GM12878 (cell line): ENCODE measurements at regions not wholly inside any gene's neighbourhood (a gene's known extent, or its start where the extent isn't known, plus 50 kb on each side); places are given as distances from the start of the nearest gene placed in this dataset.

Experiments used
- ATAC-seq: fragments of 200-7000 bp; cut with Tn5 transposase; 3 replicates; pipeline ENCODE4 v1.9.1; 2020; ENCODE audit warnings: mild to moderate bottlenecking, moderate library complexity
- BruUV-seq: library from RNA; stranded (reverse); fragments of 400-500 nt; replicated peaks from 2 replicates; lab custom pipeline; 2021; lab: Mats Ljungman, UMichigan
- CTCF ChIA-PET: fragments of 300-600 bp; sonication (Branson Sonifier 250); formaldehyde crosslinking; extraction: SDS; loops from one replicate; lab custom pipeline; 2021; ENCODE audit warnings: inconsistent platforms; lab: Yijun Ruan, JAX
- POLR2A ChIA-PET: fragments of 350-600 bp; formaldehyde crosslinking; extraction: SDS; loops from one replicate; lab custom pipeline; 2021; ENCODE audit warnings: inconsistent platforms; lab: Charles Lee
- RAD21 ChIA-PET: fragments of 300-600 bp; sonication (Branson Sonifier 250); formaldehyde crosslinking; loops from one replicate; lab custom pipeline; 2023; ENCODE audit warnings: antibody characterized with exemption; ENCODE audit not compliant: unreplicated experiment; lab: Charles Lee
- SMC1A ChIA-PET: fragments of 300-600 bp; sonication (Branson Sonifier 250); formaldehyde crosslinking; loops from one replicate; lab custom pipeline; 2023; ENCODE audit not compliant: unreplicated experiment, uncharacterized antibody; lab: Charles Lee
- DNase-seq: peaks from one replicate; pipeline ENCODE4 v3.0.0-alpha.2; 2011; ENCODE audit warnings: low read depth, low spot score
- FAIRE-seq: peaks from 3 replicates; lab custom pipeline; 2011; peaks lifted over from hg19 to GRCh38; lab: Jason Lieb, UNC
- H2AFZ ChIP-seq: 2 replicates; pipeline ENCODE4 v1.6.0; 2011; ENCODE audit warnings: low read depth, low read length, control low read depth; ENCODE audit not compliant: control insufficient read depth
- H3K27ac ChIP-seq: 2 replicates; pipeline ENCODE4 v1.5.1; 2011; ENCODE audit warnings: control low read depth; ENCODE audit not compliant: control insufficient read depth, insufficient read depth
- H3K27me3 ChIP-seq, 2 experiments: replicated peaks in 1 of 2; 2 replicates each; pipeline versions ENCODE4 v1.6.0 to v1.6.1; 2011; ENCODE audit warnings: low read length in 1 of 2; ENCODE audit not compliant: control insufficient read depth in 2 of 2, insufficient read depth in 2 of 2
- H3K36me3 ChIP-seq, 2 experiments: 2 replicates each; pipeline ENCODE4 v1.5.1; 2011; ENCODE audit warnings: low read length in 1 of 2; ENCODE audit not compliant: control insufficient read depth in 2 of 2, insufficient read depth in 2 of 2
- H3K4me1 ChIP-seq: 2 replicates; pipeline ENCODE4 v1.6.1; 2011; ENCODE audit warnings: mild to moderate bottlenecking, low read length, moderate library complexity, mixed read lengths; ENCODE audit not compliant: control insufficient read depth, insufficient read depth
- H3K4me2 ChIP-seq: 2 replicates; pipeline ENCODE4 v1.6.0; 2011; ENCODE audit warnings: control low read depth; ENCODE audit not compliant: control insufficient read depth, insufficient read depth
- H3K4me3 ChIP-seq: fragments of 200-600 bp; sonication (generic); 2 replicates; pipeline ENCODE4 v1.5.1; 2016
- H3K79me2 ChIP-seq: 2 replicates; pipeline ENCODE4 v1.6.0; 2011; ENCODE audit warnings: low read length; ENCODE audit not compliant: control insufficient read depth, insufficient read depth
- H3K9ac ChIP-seq: 2 replicates; pipeline ENCODE4 v1.8.0; 2011; ENCODE audit warnings: low read length, control low read depth, mixed read lengths; ENCODE audit not compliant: control insufficient read depth, insufficient read depth
- H3K9me3 ChIP-seq: replicated peaks from 3 replicates; pipeline ENCODE4 v1.5.1; 2011; ENCODE audit warnings: mild to moderate bottlenecking, low read length; ENCODE audit not compliant: control insufficient read depth, insufficient read depth
- H4K20me1 ChIP-seq: 2 replicates; pipeline ENCODE4 v1.6.0; 2011; ENCODE audit not compliant: control insufficient read depth, insufficient read depth
- CEBPB ChIP-seq, 2 experiments: fragments of 150-350 bp in 1 of 2; IDR thresholded peaks; 2 replicates each; pipeline ENCODE4 v1.6.1; 2012 to 2014; ENCODE audit warnings: low read depth in 2 of 2, low read length in 2 of 2, borderline replicate concordance in 1 of 2, inconsistent platforms in 1 of 2
- HDGF ChIP-seq: fragments of 450-650 bp; IDR thresholded peaks from 2 replicates; pipeline ENCODE4 v1.6.1; 2016; ENCODE audit warnings: antibody characterized with exemption
- MEF2A ChIP-seq: IDR thresholded peaks from 2 replicates; pipeline ENCODE4 v1.6.1; 2011; ENCODE audit warnings: low read depth, mild to moderate bottlenecking, low read length, moderate library complexity; ENCODE audit not compliant: insufficient read depth
- MYC ChIP-seq: IDR thresholded peaks from 2 replicates; pipeline ENCODE4 v1.6.1; 2011; ENCODE audit warnings: mild to moderate bottlenecking, low read length, moderate library complexity, inconsistent platforms; ENCODE audit not compliant: insufficient read depth, insufficient replicate concordance, insufficient read length, severe bottlenecking
- SPI1 ChIP-seq: IDR thresholded peaks from 2 replicates; pipeline ENCODE4 v1.6.1; 2011; ENCODE audit warnings: low read depth, mild to moderate bottlenecking, low read length, moderate library complexity, borderline replicate concordance; ENCODE audit not compliant: insufficient read depth
- TAF1 ChIP-seq: IDR thresholded peaks from 2 replicates; pipeline ENCODE4 v1.6.1; 2011; ENCODE audit warnings: mild to moderate bottlenecking, low read depth, low read length, borderline replicate concordance
- WRNIP1 ChIP-seq: IDR thresholded peaks from 2 replicates; pipeline ENCODE4 v1.6.1; 2011; ENCODE audit warnings: low read depth, low read length, improper control_type of control experiment, borderline replicate concordance
- ZBED1 ChIP-seq: IDR thresholded peaks from 2 replicates; pipeline ENCODE4 v1.6.1; 2016; ENCODE audit warnings: borderline replicate concordance
- ZSCAN29 ChIP-seq: fragments of 450-650 bp; IDR thresholded peaks from 2 replicates; pipeline ENCODE4 v1.6.1; 2017; ENCODE audit warnings: mild to moderate bottlenecking, moderate library complexity
- WGBS: methylation state at CpG from one replicate; pipeline ENCODE4 v1.1.6; 2016; ENCODE audit warnings: low lambda C conversion rate; ENCODE audit not compliant: insufficient replicate concordance, insufficient coverage; ENCODE audit errors: missing lambda C conversion rate; 5-methylcytosine and 5-hydroxymethylcytosine counted together
- in situ Hi-C: fragments of 300-500 bp; cut with MboI; formaldehyde crosslinking; loops from 9 replicates; pipeline ENCODE4 v1.14.3; 2018; ENCODE audit warnings: mixed read lengths
- intact Hi-C: fragments of 100-400 bp; cut with micrococcal nuclease; formaldehyde crosslinking; loops from one replicate; pipeline ENCODE4 v1.14.2; 2022; ENCODE audit not compliant: unreplicated experiment
- TF ChIP-seq, protein P1 (sequence below): IDR thresholded peaks from 2 replicates; pipeline ENCODE4 v1.6.1; 2011; ENCODE audit warnings: borderline replicate concordance, low read depth, mild to moderate bottlenecking, moderate library complexity, low read length; ENCODE audit not compliant: insufficient read depth, poor library complexity, severe bottlenecking

DNA sequence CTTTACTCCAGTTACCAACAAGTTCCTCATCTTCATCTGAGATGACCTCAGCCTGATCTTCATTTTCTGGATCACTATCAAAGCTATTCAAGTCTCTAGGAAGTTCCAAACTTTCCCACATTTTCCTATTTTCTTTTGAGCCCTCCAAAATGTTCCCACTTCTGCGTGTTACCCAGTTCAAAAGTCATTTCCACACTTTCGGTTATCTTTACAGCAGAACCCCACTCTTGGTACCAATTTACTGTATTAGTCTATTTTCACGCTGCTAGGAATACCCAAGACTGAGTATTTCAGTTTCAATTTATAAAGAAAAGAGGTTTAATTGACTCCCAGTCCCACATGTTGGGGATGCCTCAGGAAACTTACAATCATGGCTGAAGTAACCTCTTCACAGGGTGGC lies 274.3 kb downstream of the FGF9 start:
- no peak overlapping the region for H3K9ac ChIP-seq
- no peak overlapping the region for H2AFZ ChIP-seq
- DNase-seq (no peak), FAIRE-seq (no peak), ATAC-seq (no peak)
- H3K4me1 ChIP-seq: no peaks in the 10 kb centered on the region; the same call in 1 of the 2 replicates
- no peak overlapping the region for H3K4me2 ChIP-seq
- no peaks in the 10 kb centered on the region for H4K20me1 ChIP-seq
- SMC1A ChIA-PET: no interaction called here
- intact Hi-C loops: no loop called here
- H3K79me2 ChIP-seq: no peaks in the 10 kb centered on the region
- H3K36me3 ChIP-seq: no peaks in the 10 kb centered on the region
- POLR2A ChIA-PET: no interaction called here
- RAD21 ChIA-PET: no interaction called here
- in situ Hi-C loops: no loop called here
- no peak overlapping the region for H3K4me3 ChIP-seq
- no peak overlapping the region for H3K27ac ChIP-seq
- CTCF ChIA-PET: no interaction called here
- no peaks in the 10 kb centered on the region for H3K27me3 ChIP-seq
- no TSS peak for BruUV-seq
- no peak for TF ChIP-seq WRNIP1
- no peak for TF ChIP-seq TAF1
- TF ChIP-seq HDGF: no peak
- TF ChIP-seq MEF2A: no peak
- no peak for TF ChIP-seq CEBPB (IDR thresholded peaks at IDR 0.05; ENCODE audit: borderline replicate concordance in 1 of 2, low read depth in 2 of 2, low read length in 2 of 2)
- TF ChIP-seq, protein P1, sequence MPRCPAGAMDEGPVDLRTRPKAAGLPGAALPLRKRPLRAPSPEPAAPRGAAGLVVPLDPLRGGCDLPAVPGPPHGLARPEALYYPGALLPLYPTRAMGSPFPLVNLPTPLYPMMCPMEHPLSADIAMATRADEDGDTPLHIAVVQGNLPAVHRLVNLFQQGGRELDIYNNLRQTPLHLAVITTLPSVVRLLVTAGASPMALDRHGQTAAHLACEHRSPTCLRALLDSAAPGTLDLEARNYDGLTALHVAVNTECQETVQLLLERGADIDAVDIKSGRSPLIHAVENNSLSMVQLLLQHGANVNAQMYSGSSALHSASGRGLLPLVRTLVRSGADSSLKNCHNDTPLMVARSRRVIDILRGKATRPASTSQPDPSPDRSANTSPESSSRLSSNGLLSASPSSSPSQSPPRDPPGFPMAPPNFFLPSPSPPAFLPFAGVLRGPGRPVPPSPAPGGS: no peak
- TF ChIP-seq ZBED1: no peak
- no peak for TF ChIP-seq SPI1
- no peak for TF ChIP-seq ZSCAN29
- TF ChIP-seq MYC: no peak
- peaks cover 3% of the 10 kb centered on the region; the same call in 1 of the 3 replicates for H3K9me3 ChIP-seq
- WGBS: 6% methylated on average over 3 of the region's 3 CpGs
